ENCODE measurements at regions not wholly inside any gene's neighbourhood (a gene's known extent, or its start where the extent isn't known, plus 50 kb on each side); places are given as distances from the start of the nearest gene placed in this dataset.
"Not testable (repeated sequence)": the region's sequence is repeated elsewhere in the genome, so short reads cannot be mapped to it uniquely, and the experiment has no call there.

- DNase-seq (ENCODE audit: low read depth): no peak
These were observed 209.0 kb upstream of the GPC6 start for GRCh38 chr13:93017493-93018112.

- DNase-seq (ENCODE audit: low read depth): no peak
These were observed 202.7 kb upstream of the GPC6 start for GRCh38 chr13:93023929-93024328.

- no peak for DNase-seq (ENCODE audit: low read depth)
These were observed 200.6 kb upstream of the GPC6 start for GRCh38 chr13:93025984-93026383.

- DNase-seq (ENCODE audit: low read depth): no peak
These were observed 197.1 kb upstream of the GPC6 start for GRCh38 chr13:93029536-93029935.

- DNase-seq (ENCODE audit: low read depth): no peak
These were observed 190.2 kb upstream of the GPC6 start for GRCh38 chr13:93036380-93036779.

GRCh38 chr13:93037780-93038179 is 188.8 kb upstream of the GPC6 start:
- no peak for DNase-seq (ENCODE audit: low read depth)

GRCh38 chr13:93038187-93038586 is 188.4 kb upstream of the GPC6 start:
- DNase-seq (ENCODE audit: low read depth): no peak

- DNase-seq (ENCODE audit: low read depth): no peak
These were observed 187.5 kb upstream of the GPC6 start for GRCh38 chr13:93039131-93039530.

- DNase-seq (ENCODE audit: low read depth): not testable (repeated sequence)
These were observed 185.0 kb upstream of the GPC6 start for GRCh38 chr13:93041566-93041965.

GRCh38 chr13:93045836-93046235 is 180.8 kb upstream of the GPC6 start:
- no peak for DNase-seq (ENCODE audit: low read depth)

GRCh38 chr13:93055233-93055632 is 171.4 kb upstream of the GPC6 start:
- DNase-seq (ENCODE audit: low read depth): no peak

GRCh38 chr13:93058301-93058700 is 168.3 kb upstream of the GPC6 start:
- DNase-seq (ENCODE audit: low read depth): no peak

GRCh38 chr13:93060144-93060543 is 166.5 kb upstream of the GPC6 start:
- no peak for DNase-seq (ENCODE audit: low read depth)

- DNase-seq (ENCODE audit: low read depth): peak; percentile 43
These were observed 160.4 kb upstream of the GPC6 start for GRCh38 chr13:93066187-93066586.

- no peak for DNase-seq (ENCODE audit: low read depth)
These were observed 147.3 kb upstream of the GPC6 start for GRCh38 chr13:93079294-93079693.

- DNase-seq (ENCODE audit: low read depth): no peak
These were observed 146.4 kb upstream of the GPC6 start for GRCh38 chr13:93080166-93080565.

GRCh38 chr13:93080587-93080986 is 146.0 kb upstream of the GPC6 start:
- no peak for DNase-seq (ENCODE audit: low read depth)

- DNase-seq (ENCODE audit: low read depth): no peak
These were observed 140.3 kb upstream of the GPC6 start for GRCh38 chr13:93086329-93086728.

GRCh38 chr13:93098972-93099371 is 127.6 kb upstream of the GPC6 start:
- DNase-seq (ENCODE audit: low read depth): no peak

GRCh38 chr13:93101226-93101734 is 125.3 kb upstream of the GPC6 start:
- no peak for DNase-seq (ENCODE audit: low read depth)

GRCh38 chr13:93104270-93104669 is 122.3 kb upstream of the GPC6 start:
- DNase-seq (ENCODE audit: low read depth): no peak

- no peak for DNase-seq (ENCODE audit: low read depth)
These were observed 118.5 kb upstream of the GPC6 start for GRCh38 chr13:93108111-93108601.

GRCh38 chr13:93116809-93117208 is 109.8 kb upstream of the GPC6 start:
- DNase-seq (ENCODE audit: low read depth): no peak

- no peak for DNase-seq (ENCODE audit: low read depth)
These were observed 108.5 kb upstream of the GPC6 start for GRCh38 chr13:93118081-93118615.
